Activated CD4-positive, alpha-beta memory T cell treated with anti-CD3 and anti-CD28 coated beads, Interleukin-2, amount 10 ng/mL, durations not matched to agents 7 days and 5 days (primary cell): ENCODE measurements at regions not wholly inside any gene's neighbourhood (a gene's known extent, or its start where the extent isn't known, plus 50 kb on each side); places are given as distances from the start of the nearest gene placed in this dataset.
A peak's percentile ranks its signal among the peaks of the same experiment; 100 is the strongest.
"Not testable (repeated sequence)": the region's sequence is repeated elsewhere in the genome, so short reads cannot be mapped to it uniquely, and the experiment has no call there.

Experiments
- CTCF ChIA-PET: fragments of 350-600 bp; sonication (Branson Sonifier 250); formaldehyde crosslinking; loops from one replicate; lab custom pipeline; 2021; ENCODE audit warnings: antibody characterized with exemption, inconsistent platforms; lab: Charles Lee
- POLR2A ChIA-PET: fragments of 350-600 bp; sonication (Branson Sonifier 250); formaldehyde crosslinking; loops from one replicate; lab custom pipeline; 2021; ENCODE audit warnings: antibody characterized with exemption; lab: Charles Lee
- DNase-seq: peaks from one replicate; pipeline ENCODE4 v3.0.0-alpha.2; 2020
- H3K27ac Mint-ChIP-seq: one replicate; pipeline ENCODE4 v1.8.0; 2021; ENCODE audit warnings: mild to moderate bottlenecking, mixed read lengths
- H3K27me3 Mint-ChIP-seq: one replicate; pipeline ENCODE4 v1.8.0; 2021; ENCODE audit warnings: mixed read lengths
- H3K36me3 Mint-ChIP-seq: one replicate; pipeline ENCODE4 v1.8.0; 2021; ENCODE audit warnings: low read depth, mixed read lengths
- H3K4me1 Mint-ChIP-seq: one replicate; pipeline ENCODE4 v1.8.0; 2021; ENCODE audit warnings: mixed read lengths
- H3K4me3 Mint-ChIP-seq: one replicate; pipeline ENCODE4 v1.8.0; 2021; ENCODE audit warnings: mild to moderate bottlenecking, mixed read lengths
- H3K9me3 Mint-ChIP-seq: one replicate; pipeline ENCODE4 v1.8.0; 2021; ENCODE audit warnings: mixed read lengths

- H3K4me3 Mint-ChIP-seq, POLR2A ChIA-PET, H3K36me3 Mint-ChIP-seq, H3K27me3 Mint-ChIP-seq, CTCF ChIA-PET, H3K27ac Mint-ChIP-seq, H3K4me1 Mint-ChIP-seq, DNase-seq: not testable (repeated sequence)
- H3K9me3 Mint-ChIP-seq = peaks cover 25% of the 10 kb centered on the region
Measured at GRCh38 chr12:124218650-124219049, 76.2 kb upstream of the RFLNA start.

GRCh38 chr12:124222368-124223245 is 72.3 kb upstream of the RFLNA start:
- no peak for DNase-seq
- Mint-ChIP-seq H3K4me1 (peaks cover 12% of the 10 kb centered on the region), H3K27me3 (peaks cover 16% of the 10 kb centered on the region), H3K9me3 (peaks cover 10% of the 10 kb centered on the region), H3K27ac (no peak overlapping the region), H3K36me3 (no peaks in the 10 kb centered on the region), H3K4me3 (no peak overlapping the region)
- ChIA-PET POLR2A (no interaction called here), CTCF (no interaction called here)

GRCh38 chr12:124223733-124224138 is 71.2 kb upstream of the RFLNA start:
- H3K9me3 Mint-ChIP-seq, H3K4me1 Mint-ChIP-seq, POLR2A ChIA-PET, H3K27ac Mint-ChIP-seq, H3K4me3 Mint-ChIP-seq, H3K36me3 Mint-ChIP-seq: not testable (repeated sequence)
- CTCF ChIA-PET = interaction anchor here (0.5 kb wide), 1 partner anchor 187 kb away, joined by 3 read pairs; no protein-coding TSS in a partner anchor
- H3K27me3 Mint-ChIP-seq = peaks cover 19% of the 10 kb centered on the region
- DNase-seq = peak; percentile 37

GRCh38 chr12:124224535-124225110 is 70.3 kb upstream of the RFLNA start:
- no peak overlapping the region for H3K4me3 Mint-ChIP-seq
- H3K27me3 Mint-ChIP-seq = peaks cover 22% of the 10 kb centered on the region
- ChIA-PET CTCF (no interaction called here), POLR2A (no interaction called here)
- DNase-seq = no peak
- H3K9me3 Mint-ChIP-seq = peaks cover 10% of the 10 kb centered on the region
- H3K4me1 Mint-ChIP-seq = peaks cover 10% of the 10 kb centered on the region
- no peaks in the 10 kb centered on the region for H3K36me3 Mint-ChIP-seq
- H3K27ac Mint-ChIP-seq = no peak overlapping the region

GRCh38 chr12:124225730-124226129 is 69.2 kb upstream of the RFLNA start:
- Mint-ChIP-seq H3K4me3 (no peak overlapping the region), H3K27me3 (peaks cover 22% of the 10 kb centered on the region), H3K36me3 (no peaks in the 10 kb centered on the region), H3K9me3 (peaks cover 5% of the 10 kb centered on the region), H3K4me1 (peaks cover 12% of the 10 kb centered on the region), H3K27ac (no peak overlapping the region)
- no peak for DNase-seq
- ChIA-PET POLR2A (no interaction called here), CTCF (no interaction called here)

GRCh38 chr12:124227951-124228711 is 66.8 kb upstream of the RFLNA start:
- Mint-ChIP-seq H3K27ac (no peak overlapping the region), H3K4me1 (peaks cover 12% of the 10 kb centered on the region), H3K4me3 (no peak overlapping the region), H3K27me3 (peaks cover 21% of the 10 kb centered on the region), H3K36me3 (no peaks in the 10 kb centered on the region), H3K9me3 (no peaks in the 10 kb centered on the region)
- no peak for DNase-seq
- CTCF ChIA-PET = no interaction called here
- POLR2A ChIA-PET = no interaction called here

GRCh38 chr12:124229520-124229919 is 65.4 kb upstream of the RFLNA start:
- H3K4me1 Mint-ChIP-seq = peaks cover 2% of the 10 kb centered on the region
- no peaks in the 10 kb centered on the region for H3K36me3 Mint-ChIP-seq
- no peaks in the 10 kb centered on the region for H3K9me3 Mint-ChIP-seq
- no peak overlapping the region for H3K27ac Mint-ChIP-seq
- CTCF ChIA-PET = no interaction called here
- no peak for DNase-seq
- POLR2A ChIA-PET = no interaction called here
- no peak overlapping the region for H3K4me3 Mint-ChIP-seq
- peaks cover 20% of the 10 kb centered on the region for H3K27me3 Mint-ChIP-seq

GRCh38 chr12:124230117-124230757 is 64.7 kb upstream of the RFLNA start:
- no peaks in the 10 kb centered on the region for H3K36me3 Mint-ChIP-seq
- peaks cover 4% of the 10 kb centered on the region for H3K9me3 Mint-ChIP-seq
- POLR2A ChIA-PET = no interaction called here
- H3K4me3 Mint-ChIP-seq = no peak overlapping the region
- peaks cover 21% of the 10 kb centered on the region for H3K27me3 Mint-ChIP-seq
- DNase-seq = no peak
- H3K27ac Mint-ChIP-seq = no peak overlapping the region
- peaks cover 2% of the 10 kb centered on the region for H3K4me1 Mint-ChIP-seq
- CTCF ChIA-PET = no interaction called here

- Mint-ChIP-seq H3K27ac (no peak overlapping the region), H3K4me3 (no peak overlapping the region), H3K27me3 (peaks cover 21% of the 10 kb centered on the region), H3K9me3 (peaks cover 4% of the 10 kb centered on the region), H3K36me3 (no peaks in the 10 kb centered on the region), H3K4me1 (peaks cover 2% of the 10 kb centered on the region)
- ChIA-PET CTCF (no interaction called here), POLR2A (no interaction called here)
- DNase-seq = no peak
Measured at GRCh38 chr12:124230789-124231188, 64.1 kb upstream of the RFLNA start.

- H3K36me3 Mint-ChIP-seq = no peaks in the 10 kb centered on the region
- no peak overlapping the region for H3K4me3 Mint-ChIP-seq
Measured at GRCh38 chr12:124231980-124232653, 62.8 kb upstream of the RFLNA start.

GRCh38 chr12:124232654-124232987 is 62.3 kb upstream of the RFLNA start:
- H3K4me3 Mint-ChIP-seq = no peak overlapping the region
- CTCF ChIA-PET = no interaction called here
- peaks cover 4% of the 10 kb centered on the region for H3K9me3 Mint-ChIP-seq

More at GRCh38 chr12:124231980-124232653, 62.8 kb upstream of the RFLNA start:
- CTCF ChIA-PET = no interaction called here
- H3K27me3 Mint-ChIP-seq = peaks cover 14% of the 10 kb centered on the region
- peaks cover 2% of the 10 kb centered on the region for H3K4me1 Mint-ChIP-seq
- peaks cover 4% of the 10 kb centered on the region for H3K9me3 Mint-ChIP-seq
- no peak for DNase-seq
- H3K27ac Mint-ChIP-seq = no peak overlapping the region
- POLR2A ChIA-PET = no interaction called here

GRCh38 chr12:124233041-124233796 is 61.7 kb upstream of the RFLNA start:
- Mint-ChIP-seq H3K27me3 (peaks cover 12% of the 10 kb centered on the region), H3K9me3 (peaks cover 4% of the 10 kb centered on the region), H3K27ac (no peak overlapping the region), H3K4me3 (no peak overlapping the region), H3K36me3 (no peaks in the 10 kb centered on the region), H3K4me1 (peaks cover 2% of the 10 kb centered on the region)
- POLR2A ChIA-PET = no interaction called here
- no peak for DNase-seq
- CTCF ChIA-PET = no interaction called here

More at GRCh38 chr12:124232654-124232987, 62.3 kb upstream of the RFLNA start:
- DNase-seq = no peak
- Mint-ChIP-seq H3K27me3 (peaks cover 12% of the 10 kb centered on the region), H3K4me1 (peaks cover 2% of the 10 kb centered on the region), H3K27ac (no peak overlapping the region), H3K36me3 (no peaks in the 10 kb centered on the region)
- POLR2A ChIA-PET = no interaction called here
